ENCODE measurements at regions not wholly inside any gene's neighbourhood (a gene's known extent, or its start where the extent isn't known, plus 50 kb on each side); places are given as distances from the start of the nearest gene placed in this dataset.

DNA sequence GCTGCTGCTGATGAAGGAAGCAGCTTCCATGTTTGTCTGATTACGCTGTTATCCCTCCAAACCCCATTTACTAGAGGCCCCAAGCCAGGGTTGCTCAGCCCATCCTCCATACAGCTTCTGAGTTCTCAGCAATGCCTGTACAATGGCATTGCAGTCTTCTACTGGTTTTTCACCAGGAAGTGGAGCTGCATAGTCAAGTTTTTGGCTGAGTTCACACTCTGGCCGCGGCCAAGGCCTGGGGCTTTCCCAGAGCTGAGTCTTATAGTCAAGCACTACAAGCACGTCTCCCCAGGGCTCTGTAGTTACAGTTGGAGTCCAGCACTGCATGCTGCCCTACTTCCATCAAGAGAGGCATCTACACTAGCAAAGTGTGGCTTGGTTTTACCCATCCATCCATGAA lies 182.5 kb downstream of the POU4F1 start:
- no peak for DNase-seq

DNA sequence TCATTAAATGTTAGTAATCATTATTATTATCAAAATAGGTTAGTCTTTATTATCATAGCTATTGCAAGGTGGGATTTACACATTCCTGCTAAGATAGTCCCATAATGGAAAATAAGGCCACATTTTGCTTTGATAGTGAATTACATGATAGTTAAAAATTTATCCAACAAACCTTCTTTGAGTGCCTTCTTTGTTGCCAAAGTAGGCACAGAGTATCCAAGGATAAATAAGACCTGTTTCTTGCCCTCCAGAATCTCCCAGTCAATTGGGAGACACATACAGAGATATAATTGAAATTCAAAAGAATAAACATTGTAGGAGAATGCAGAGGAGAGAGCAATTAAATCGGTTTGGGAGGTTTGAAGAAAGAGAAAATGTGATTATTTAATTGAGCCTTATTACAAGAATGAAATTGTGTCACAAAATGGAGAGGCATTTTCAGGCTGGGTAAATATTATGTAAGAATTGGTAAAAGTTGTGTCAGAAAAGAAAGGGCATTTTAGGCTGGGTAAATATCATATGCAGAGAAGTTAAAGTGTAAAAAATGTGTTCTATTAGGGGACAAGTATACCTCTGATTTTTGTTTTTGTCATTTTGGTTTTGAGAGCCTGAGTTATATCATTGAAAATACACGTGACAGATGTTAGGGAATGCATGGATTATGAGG lies 189.3 kb downstream of the POU4F1 start:
- no peak for DNase-seq

DNA sequence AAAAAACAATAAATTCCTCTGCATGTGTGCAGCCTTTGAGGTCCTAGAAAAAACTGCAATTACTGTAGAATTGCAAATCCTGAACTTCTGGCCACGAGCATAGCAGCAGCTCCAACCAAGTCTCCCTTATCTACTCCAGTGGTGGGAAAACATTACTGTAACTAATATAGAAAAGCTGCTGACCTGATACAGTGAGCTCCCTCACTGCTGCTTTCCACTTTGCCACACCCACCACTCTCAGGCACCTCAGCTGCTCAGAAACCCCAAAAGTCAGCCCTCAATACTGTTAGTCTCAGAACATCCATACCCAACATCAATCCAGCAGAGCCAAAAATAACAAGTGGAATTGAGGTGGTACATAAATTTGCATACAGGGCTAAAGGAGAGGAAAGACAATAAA lies 192.5 kb downstream of the POU4F1 start:
- no peak for DNase-seq

DNA sequence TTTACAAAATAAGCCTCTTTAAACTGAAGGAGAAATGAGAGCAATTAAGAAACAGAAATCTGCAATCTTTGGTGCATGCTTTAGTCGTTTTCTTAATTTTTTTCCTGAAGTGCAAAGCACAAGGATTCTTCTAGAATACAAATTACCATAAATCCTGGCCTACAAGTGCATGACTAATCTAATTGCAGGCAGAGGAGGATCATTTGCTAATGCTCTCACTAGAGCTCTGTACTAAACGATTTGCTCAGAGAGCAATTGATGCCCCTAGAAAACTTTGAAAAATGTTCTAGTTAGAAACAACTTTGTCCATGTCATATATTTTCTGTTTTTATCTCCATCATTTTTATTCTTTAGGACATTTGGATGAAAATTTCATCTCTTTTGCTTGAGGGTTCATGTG lies 193.2 kb downstream of the POU4F1 start:
- DNase-seq = no peak

DNA sequence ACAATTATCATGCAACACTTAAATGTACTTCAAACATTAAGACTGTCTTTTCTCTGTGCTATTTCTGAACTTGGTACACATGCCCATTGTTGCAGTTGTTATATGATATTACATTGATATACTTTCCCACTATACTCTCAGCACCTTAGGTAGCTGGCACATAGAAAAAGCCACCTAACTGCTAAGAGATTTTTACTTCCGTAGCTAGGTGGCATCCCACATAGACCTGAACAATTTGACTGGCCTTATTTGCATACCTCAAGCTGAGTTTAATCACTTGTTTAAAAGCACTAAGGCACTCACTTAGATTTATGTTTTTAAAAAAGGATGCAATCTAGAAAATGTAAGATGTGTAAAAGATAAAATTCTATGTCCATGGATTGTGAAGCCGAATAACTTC lies 194.2 kb downstream of the POU4F1 start:
- DNase-seq = peak in 1 of 2 experiments; percentile 23

DNA sequence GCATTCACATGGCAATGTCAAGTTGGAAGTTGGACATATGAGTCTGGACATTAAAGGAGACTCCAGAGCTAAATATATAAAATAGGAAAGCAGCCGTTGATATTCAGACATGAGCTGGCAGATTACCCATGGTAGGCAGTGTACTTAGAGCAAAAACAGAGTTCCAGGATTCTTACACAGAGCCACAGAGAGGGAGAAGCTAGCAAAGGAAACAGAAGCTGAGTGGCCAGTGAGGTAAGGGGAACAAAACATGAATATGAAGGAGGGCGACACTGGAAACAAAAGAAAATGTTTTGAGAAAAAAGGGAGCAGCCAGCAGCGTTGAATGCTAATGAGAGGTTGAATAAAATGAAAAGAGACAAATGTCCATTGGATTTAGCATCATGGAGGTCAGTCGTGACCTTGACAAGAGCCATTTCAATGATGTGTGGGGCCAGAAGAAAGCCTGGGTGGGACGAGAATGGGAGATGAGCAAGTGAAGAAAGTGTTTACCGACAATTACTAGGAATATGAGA lies 198.4 kb downstream of the POU4F1 start:
- no peak for DNase-seq

DNA sequence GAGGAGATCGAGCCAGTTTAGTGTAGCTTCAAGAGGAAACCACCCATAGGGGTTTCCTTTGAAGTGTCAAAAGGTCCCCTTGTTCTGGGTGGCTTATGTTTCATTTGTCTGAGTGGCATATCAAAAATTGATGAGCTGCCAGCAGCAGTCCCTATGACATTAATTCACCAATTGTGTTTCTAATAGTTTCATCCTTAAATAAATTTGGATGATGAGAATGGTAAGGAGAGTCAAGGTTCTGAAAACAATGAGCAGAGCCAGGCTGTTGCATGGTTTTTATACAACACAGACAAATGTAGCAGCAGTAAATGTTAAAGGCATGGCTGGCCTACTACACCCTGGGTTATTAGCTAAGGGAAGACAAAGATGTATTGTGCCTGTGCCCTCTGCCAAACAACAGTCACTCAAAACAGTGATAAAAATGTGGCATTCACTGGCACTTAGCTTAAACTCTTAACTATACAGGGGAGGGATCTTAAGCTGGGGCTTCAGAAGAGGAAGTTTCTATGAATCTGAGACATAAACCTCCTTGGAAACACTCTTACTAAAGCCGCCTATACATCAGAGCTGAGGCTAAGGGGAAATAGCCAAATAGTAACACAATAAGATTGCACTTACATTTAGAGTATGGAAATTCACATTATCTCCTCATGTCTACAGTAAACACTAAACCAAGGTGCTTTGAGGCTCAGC lies 200.5 kb downstream of the POU4F1 start:
- peak in 1 of 2 experiments; percentile 19 for DNase-seq

DNA sequence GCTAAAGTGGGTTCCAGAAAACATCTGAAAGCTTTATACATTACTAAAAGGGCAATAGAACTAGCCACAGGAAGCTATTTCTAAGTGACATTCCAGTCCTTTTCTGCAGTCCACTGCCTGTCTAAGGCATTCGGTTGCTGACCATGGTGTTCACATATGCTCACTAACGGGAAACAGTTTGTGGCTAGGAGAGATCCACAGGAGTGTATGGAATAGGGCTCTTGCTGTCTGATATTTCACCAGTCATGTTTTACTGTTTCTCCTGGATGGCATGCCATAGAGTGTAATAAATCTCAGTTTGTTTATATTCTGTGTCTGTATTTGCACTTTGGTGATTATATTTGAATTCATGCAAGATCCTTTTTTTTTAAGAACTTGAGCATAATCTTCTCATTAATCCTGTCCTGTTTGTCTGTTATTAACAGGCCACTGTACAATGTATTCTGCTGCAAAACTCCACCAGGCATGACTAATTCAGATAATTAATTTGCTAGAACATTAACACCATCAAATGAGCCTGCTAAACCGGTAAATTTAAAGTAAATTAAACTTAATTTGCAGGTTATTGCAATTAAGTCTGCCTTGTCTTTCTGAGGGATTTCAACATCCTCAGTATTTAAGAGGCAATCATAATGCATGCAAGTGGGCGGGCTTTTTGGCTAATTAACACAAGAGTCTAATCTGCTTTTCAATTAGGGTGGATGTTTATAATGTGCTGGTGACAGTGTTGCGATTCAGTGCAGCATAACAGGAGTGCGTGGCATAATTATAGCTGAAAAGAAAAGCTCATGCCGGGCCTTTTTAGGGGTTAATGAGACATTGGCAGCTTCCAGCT lies 201.3 kb downstream of the POU4F1 start:
- peak in 1 of 2 experiments; percentile 63 for DNase-seq

DNA sequence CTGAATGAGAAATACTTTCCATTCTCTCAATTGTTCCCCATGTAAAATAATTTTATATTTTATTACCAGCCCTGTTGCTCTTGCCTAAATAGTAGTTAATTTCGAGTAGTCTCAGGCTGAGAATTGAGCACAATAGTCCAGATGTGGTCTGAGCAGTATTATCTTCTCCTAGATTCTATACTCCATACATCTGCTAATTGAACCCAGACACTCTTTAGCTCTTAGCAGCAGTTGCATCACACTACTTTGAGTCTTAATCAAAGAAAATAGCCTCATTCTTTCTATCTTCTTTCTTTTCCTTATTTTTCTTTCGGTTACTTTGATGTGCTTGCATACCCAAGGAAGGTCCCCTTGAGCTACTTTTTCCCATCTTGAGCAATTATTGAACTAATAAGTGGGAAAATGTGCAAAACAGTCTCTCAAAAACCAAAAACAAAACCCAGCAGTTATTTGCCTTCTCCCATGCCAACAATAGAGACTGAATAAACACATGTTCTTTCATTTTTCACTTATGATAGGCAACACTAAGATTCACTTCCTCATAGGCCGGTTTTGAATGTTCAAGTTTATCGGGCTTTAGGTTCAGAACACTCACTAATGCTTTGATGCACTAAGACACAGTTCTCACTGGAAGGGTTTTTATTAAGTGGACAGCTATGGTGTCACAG lies 204.5 kb downstream of the POU4F1 start:
- DNase-seq = no peak

DNA sequence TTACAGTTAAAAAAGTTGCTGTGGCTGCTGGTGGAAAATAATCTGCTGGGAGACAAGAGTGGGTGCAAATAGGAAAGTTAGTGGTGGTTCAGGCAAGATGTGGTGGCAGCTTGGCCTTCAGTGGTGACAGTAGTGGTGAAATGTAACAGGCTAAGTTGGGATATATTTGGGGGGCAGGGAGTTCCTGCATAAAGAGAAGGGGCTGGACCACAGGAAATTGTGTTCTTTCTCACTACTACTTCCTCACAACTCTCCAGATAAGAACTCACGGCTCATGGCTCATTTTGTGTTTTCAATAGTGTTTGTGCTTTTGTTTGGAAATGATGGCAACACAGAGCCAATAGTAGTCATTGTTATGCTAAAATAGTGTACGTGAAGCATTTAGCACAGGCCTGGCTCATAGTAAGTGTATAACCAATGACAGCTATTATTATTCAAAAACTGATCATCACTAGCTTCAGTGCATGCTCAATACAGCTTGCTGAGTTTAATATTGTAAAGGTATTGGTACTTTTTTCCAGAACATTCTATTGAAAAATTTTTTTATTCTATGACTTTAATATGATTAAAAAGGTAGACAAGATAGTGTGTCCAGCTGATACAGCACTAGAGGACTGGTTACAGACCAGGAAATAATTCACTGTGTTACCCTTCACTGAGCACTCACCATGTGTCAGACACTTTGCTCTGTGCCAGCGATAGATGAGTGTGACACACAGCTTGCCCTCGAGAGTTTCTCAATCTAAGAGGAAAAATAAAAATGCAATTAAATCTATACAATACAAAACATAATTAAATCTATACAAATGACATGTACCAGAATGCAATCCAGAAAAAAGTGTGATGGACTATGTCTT lies 209.8 kb downstream of the POU4F1 start:
- no peak for DNase-seq

DNA sequence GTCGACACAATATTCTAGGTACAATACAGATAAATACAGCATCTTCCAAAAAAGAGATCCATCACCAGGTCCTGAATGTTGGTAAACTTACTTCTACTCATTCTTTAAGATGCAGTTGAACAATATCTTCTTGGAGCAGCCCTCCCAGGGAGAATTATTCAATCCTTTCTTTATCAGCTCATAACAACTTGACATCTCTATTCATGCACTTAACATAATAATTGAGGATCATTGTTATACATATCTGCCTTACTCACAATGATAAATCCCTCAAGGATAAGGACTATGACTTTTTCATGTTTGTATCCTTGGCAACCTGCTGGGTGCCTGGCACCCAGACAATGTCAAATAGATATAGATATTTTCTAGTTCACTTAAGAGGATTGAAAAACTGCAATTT lies 219.5 kb downstream of the POU4F1 start:
- no peak for DNase-seq

DNA sequence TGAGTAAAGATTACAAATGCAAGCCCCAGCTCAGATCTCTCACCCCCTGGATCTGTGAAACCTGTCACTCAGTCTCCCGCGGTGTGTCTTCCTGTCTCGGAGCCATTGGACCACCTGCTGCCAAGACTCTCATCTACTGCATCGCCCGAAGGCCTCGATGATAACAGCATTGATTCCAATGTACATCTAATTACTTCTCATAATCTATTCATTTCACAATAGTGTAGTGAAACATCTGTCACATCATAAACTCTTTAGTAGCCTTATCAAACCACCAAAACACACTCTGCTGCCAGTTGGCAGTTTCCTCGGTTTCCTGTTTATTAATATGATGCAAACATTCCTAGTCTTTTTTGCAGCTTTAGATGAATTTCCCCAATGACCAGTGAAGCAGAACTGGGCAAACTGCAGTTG lies 220.3 kb downstream of the POU4F1 start:
- DNase-seq = peak in 1 of 2 experiments; percentile 1

DNA sequence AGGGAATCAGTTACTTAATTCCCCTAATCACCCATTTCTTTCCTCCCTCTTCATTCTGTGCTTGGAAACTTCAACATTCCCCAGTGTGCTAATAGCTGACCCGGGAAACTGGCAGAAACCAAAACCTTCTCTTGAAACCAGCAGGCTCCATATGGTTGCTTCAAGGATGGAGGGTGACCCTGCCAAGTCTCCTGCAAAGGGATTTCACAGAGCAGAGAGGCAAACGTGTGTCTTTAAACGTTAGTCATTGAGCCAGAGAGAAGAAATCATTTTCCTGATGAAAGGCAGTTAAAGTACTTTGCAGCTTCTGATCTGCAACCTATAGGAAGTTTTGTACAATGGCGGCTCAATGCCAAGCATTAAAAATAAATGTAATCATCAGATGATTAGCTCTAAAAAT lies 220.9 kb downstream of the POU4F1 start:
- DNase-seq = no peak

DNA sequence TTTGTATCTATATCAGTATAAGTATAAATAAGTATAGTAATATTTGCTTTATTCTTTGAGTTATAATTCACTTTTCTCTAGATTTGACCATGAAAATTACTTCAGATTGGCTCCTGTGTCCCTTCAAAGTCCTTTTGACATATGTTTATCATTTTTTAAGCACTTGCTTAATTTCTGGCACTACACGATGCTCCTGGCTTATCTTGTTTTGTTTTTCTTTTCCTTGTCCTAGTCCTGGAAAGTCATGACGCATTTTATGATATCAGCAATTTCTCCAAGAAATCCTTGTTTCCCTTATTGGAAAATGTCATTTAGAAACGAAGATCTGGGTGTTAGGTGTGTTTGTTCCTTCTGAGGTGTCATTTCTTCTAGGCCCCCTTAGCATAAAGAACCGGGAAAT lies 226.5 kb downstream of the POU4F1 start:
- no peak for DNase-seq

DNA sequence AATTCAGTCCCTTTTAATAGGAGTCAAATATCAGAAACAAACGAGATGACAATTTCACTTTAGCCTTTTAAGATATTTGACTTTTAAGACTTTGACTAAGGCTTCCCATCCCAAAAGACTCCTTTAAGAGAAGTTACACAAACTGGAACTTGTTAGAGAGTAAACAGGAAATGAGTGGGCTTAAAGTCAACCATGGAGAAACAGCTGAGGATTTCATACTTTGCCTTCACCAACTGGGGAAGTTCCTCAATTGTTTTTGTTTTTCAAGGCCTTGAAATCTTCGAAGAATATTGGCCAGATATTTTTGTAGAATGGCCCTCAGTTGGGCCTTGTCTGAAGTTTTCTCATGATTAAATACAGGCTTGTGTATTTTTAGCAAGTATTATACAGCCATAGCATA lies 227.3 kb downstream of the POU4F1 start:
- no peak for DNase-seq

DNA sequence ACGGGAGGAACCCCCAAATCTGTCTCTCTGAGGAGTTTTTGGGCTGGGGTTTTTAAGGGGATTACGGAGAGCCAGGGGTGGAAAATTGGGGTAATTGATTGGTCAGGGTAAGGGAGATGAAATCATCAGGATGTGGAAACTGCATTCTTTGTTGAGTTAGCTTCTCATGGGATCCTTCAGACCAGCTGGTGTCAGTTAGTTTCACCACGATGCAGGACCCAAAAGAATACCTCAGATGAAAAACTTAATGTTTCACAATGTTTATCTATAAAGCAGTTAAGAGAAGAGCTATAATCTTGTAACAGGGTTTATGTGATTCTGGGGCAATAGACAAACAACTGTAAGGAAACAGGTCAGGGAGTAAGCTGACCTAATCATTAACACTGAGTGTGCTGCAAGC lies 230.8 kb downstream of the POU4F1 start:
- DNase-seq = no peak

DNA sequence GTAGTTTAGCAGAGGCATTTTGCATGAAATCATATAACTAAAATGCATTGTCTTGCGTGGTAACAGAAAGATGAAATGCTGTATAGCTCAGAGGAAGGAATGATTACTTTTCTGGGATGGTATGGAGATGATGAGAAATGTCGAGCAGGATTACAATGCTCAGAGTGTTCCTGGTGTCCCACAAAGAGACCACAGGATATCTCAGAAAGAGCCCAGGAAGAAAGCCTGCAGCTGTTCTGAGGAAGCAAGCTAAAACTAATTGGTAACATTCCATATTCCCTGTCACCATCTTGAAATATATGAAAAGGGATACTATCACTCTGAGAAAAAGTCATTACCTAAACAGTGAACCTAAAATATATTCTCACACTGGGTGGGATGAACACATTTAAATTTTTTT lies 233.1 kb downstream of the POU4F1 start:
- no peak for DNase-seq

DNA sequence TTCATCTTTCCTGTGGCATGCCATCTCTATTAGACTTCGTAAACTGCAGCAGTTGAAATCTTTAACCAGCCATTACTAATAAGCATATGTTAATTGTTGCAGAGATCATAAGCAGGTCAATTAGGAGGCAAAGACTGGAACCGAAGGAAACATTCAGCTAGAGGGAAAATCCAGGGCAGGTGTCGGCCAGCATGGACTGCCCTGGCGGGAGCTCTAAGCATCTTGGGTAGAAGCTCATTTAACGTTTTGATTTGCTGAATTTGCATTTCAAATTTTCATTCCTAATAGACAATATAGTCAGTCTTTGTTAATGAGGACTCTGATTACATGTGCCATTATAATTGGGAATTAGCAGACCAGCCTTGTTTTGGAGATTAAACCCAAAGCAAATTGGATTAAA lies 238.6 kb downstream of the POU4F1 start:
- no peak for DNase-seq

DNA sequence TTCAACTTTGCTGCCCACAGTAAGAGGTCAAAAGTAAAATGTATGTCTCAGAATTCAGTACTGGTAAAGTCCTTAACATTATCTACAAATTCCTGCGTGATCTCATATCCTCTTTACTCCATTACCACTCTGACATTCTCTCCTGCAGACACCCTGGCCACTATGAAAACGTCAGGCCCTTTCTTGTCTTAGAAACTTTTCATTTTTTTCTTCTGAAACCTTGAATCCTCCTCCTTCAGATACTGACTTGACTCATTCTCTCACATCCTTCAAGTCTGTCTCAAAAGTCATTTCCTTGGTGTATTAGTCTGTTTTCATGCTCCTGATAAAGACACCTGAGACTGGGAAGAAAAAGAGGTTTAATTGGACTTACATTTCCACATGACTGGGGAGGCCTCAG lies 262.3 kb downstream of the POU4F1 start:
- DNase-seq = no peak

DNA sequence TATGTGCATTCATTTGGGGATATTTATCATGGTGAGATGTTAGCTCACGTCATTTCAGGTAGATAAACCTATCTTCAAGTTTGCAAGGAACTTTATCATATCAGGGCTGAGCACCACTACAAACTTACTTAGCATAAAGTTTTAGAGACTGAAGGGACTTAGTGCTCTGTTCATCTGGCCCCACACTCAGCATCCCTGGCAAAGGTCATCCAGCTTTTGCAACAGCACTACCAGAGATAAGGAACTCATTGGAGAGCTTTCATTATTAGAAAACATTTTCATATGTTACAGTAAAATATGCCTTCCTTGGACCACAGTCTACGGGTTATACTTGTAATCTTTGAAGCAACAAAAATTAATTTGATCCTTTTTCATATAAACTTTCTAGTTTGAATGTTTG lies 263.4 kb downstream of the POU4F1 start:
- no peak for DNase-seq

DNA sequence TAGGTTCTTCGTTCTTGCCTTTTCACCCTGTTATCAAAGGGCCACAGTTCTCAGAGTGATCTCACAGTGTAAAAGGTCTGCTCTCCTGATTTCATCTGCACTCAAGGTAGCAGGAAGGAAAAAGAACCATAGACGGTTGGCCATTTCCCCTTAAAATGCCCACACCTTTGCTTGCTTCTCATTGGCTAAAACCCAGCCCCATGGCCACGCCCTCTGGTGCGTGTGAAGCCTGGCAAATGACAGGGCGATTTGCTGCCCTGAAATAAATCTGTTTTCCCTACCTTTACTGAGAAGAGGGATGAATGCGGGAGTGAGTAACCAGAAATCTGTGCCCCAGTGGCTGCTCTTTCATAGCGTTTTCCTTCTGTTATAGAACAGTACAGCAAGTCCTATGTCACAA lies 269.3 kb downstream of the POU4F1 start:
- DNase-seq = no peak

DNA sequence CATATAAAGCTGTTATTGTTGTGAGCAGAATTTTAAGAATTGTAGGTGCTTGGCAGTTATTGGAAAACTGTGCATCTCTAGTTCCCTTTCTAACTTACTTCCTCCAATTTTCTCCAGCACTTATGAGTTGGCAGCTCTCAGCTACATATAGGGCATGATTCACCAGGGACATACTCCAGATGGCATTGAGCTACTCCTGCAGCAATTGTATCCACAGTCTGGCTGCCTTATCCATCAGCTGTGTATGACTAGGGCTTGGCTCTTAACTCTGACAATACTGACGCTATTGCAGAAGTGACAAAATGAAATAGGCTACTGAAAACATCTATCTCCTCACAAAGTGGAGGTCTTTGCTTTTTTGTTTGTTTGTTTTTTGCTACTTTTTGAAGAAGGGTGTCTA lies 276.7 kb downstream of the POU4F1 start:
- DNase-seq = peak in 1 of 2 experiments; percentile 21
